CD14-positive monocyte (primary cell): ENCODE measurements at regions not wholly inside any gene's neighbourhood (a gene's known extent, or its start where the extent isn't known, plus 50 kb on each side); places are given as distances from the start of the nearest gene placed in this dataset.

Source experiments
- DNase-seq, 3 donors: peaks; one replicate each; pipeline ENCODE4 v3.0.0-alpha.2; 2011 to 2022
- H2AFZ ChIP-seq: 2 replicates; pipeline ENCODE4 v1.6.0; 2012; ENCODE audit warnings: mild to moderate bottlenecking, low read depth, low read length, inconsistent platforms; ENCODE audit not compliant: insufficient read depth, poor library complexity, severe bottlenecking
- H3K27ac ChIP-seq, 2 donors: 1 replicate in 1 of 2; 2 replicates in 1 of 2; pipeline ENCODE4 v1.5.1; 2012 to 2013; ENCODE audit warnings: low read length in 2 of 2, control low read depth in 1 of 2, inconsistent platforms in 1 of 2, low read depth in 1 of 2, mild to moderate bottlenecking in 1 of 2
- H3K27me3 ChIP-seq, 2 donors: one replicate each; pipeline versions ENCODE4 v1.6.0 to v1.6.1; 2011 to 2013; ENCODE audit warnings: low read length in 2 of 2; ENCODE audit not compliant: control insufficient read depth in 2 of 2, insufficient read depth in 2 of 2
- H3K36me3 ChIP-seq, 2 donors: replicated peaks in 1 of 2; 1 replicate in 1 of 2; 2 replicates in 1 of 2; pipeline versions ENCODE4 v1.5.1 to v1.6.1; 2012 to 2013; ENCODE audit warnings: low read length in 2 of 2, control low read depth in 1 of 2, inconsistent platforms in 1 of 2, mild to moderate bottlenecking in 1 of 2; ENCODE audit not compliant: insufficient read depth in 2 of 2, control insufficient read depth in 1 of 2
- H3K4me1 ChIP-seq, 2 donors: 1 replicate in 1 of 2; 2 replicates in 1 of 2; pipeline versions ENCODE4 v1.5.1 to v1.6.1; 2012 to 2013; ENCODE audit warnings: low read length in 2 of 2, control low read depth in 1 of 2, inconsistent platforms in 1 of 2, mild to moderate bottlenecking in 1 of 2, moderate library complexity in 1 of 2; ENCODE audit not compliant: insufficient read depth in 2 of 2, control insufficient read depth in 1 of 2
- H3K4me2 ChIP-seq: replicated peaks from 2 replicates; pipeline ENCODE3; 2012; ENCODE audit warnings: low read length, moderate library complexity, mild to moderate bottlenecking; ENCODE audit not compliant: poor library complexity, severe bottlenecking; ENCODE audit errors: extremely low read depth
- H3K4me3 ChIP-seq, 3 experiments: fragments of 200-600 bp in 1 of 3; sonication (generic) in 1 of 3; replicated peaks in 1 of 3; 1 replicate in 2 of 3; 2 replicates in 1 of 3; pipeline ENCODE4 v1.5.1; 2011 to 2013; ENCODE audit warnings: low read length in 3 of 3, mild to moderate bottlenecking in 3 of 3, control low read depth in 2 of 3, low read depth in 2 of 3, inconsistent platforms in 1 of 3, moderate library complexity in 1 of 3
- H3K79me2 ChIP-seq: 2 replicates; pipeline ENCODE4 v1.6.0; 2012; ENCODE audit warnings: mild to moderate bottlenecking, control low read depth, inconsistent platforms, low read length, moderate library complexity; ENCODE audit not compliant: insufficient read depth
- H3K9ac ChIP-seq: 2 replicates; pipeline ENCODE4 v1.6.0; 2017; ENCODE audit warnings: low read length, mild to moderate bottlenecking; ENCODE audit not compliant: insufficient read depth, poor library complexity, severe bottlenecking
- H3K9me3 ChIP-seq, 2 donors: replicated peaks in 1 of 2; 1 replicate in 1 of 2; 2 replicates in 1 of 2; pipeline versions ENCODE4 v1.5.1 to v1.6.1; 2012 to 2013; ENCODE audit warnings: low read length in 2 of 2, control low read depth in 1 of 2; ENCODE audit not compliant: control insufficient read depth in 1 of 2, insufficient read depth in 1 of 2
- H4K20me1 ChIP-seq: 2 replicates; pipeline ENCODE4 v1.6.0; 2012; ENCODE audit warnings: mild to moderate bottlenecking, low read length, control low read depth, moderate library complexity; ENCODE audit not compliant: insufficient read depth
- H3K27ac Mint-ChIP-seq, 7 donors: one replicate each; pipeline ENCODE4 v1.8.0; 2020; ENCODE audit warnings: mild to moderate bottlenecking in 7 of 7, mixed read lengths in 7 of 7, moderate library complexity in 6 of 7, inconsistent platforms in 2 of 7
- H3K27me3 Mint-ChIP-seq, 3 donors: one replicate each; pipeline ENCODE4 v1.8.0; 2021 to 2022; ENCODE audit warnings: low read depth in 3 of 3, mild to moderate bottlenecking in 3 of 3, mixed read lengths in 3 of 3, moderate library complexity in 3 of 3, inconsistent platforms in 1 of 3
- H3K36me3 Mint-ChIP-seq, 2 donors: one replicate each; pipeline ENCODE4 v1.8.0; 2020; ENCODE audit warnings: mixed read lengths in 2 of 2, inconsistent platforms in 1 of 2, mild to moderate bottlenecking in 1 of 2
- H3K4me1 Mint-ChIP-seq: one replicate; pipeline ENCODE4 v1.8.0; 2020; ENCODE audit warnings: mild to moderate bottlenecking, mixed read lengths
- H3K4me3 Mint-ChIP-seq, 2 donors: one replicate each; pipeline ENCODE4 v1.8.0; 2020; ENCODE audit warnings: mild to moderate bottlenecking in 2 of 2, mixed read lengths in 2 of 2, moderate library complexity in 1 of 2
- H3K9me3 Mint-ChIP-seq, 7 donors: one replicate each; pipeline ENCODE4 v1.8.0; 2020 to 2022; ENCODE audit warnings: mixed read lengths in 7 of 7, mild to moderate bottlenecking in 6 of 7, moderate library complexity in 6 of 7, inconsistent platforms in 2 of 7
- WGBS: methylation state at CpG from one replicate; pipeline ENCODE4 v1.1.5; 2013; ENCODE audit warnings: missing lambda C conversion rate; ENCODE audit not compliant: insufficient coverage; 5-methylcytosine and 5-hydroxymethylcytosine counted together
- intact Hi-C, 2 donors: fragments of 100-400 bp; cut with micrococcal nuclease; formaldehyde crosslinking; loops; one replicate each; pipeline versions ENCODE4 v1.15.0 to v1.15.1; 2023
- TF ChIP-seq, protein P1 (sequence below): fragments of 200-600 bp; IDR thresholded peaks from one replicate; pipeline ENCODE4 v1.8.0; 2022; ENCODE audit warnings: antibody characterized with exemption, mild to moderate bottlenecking

DNA sequence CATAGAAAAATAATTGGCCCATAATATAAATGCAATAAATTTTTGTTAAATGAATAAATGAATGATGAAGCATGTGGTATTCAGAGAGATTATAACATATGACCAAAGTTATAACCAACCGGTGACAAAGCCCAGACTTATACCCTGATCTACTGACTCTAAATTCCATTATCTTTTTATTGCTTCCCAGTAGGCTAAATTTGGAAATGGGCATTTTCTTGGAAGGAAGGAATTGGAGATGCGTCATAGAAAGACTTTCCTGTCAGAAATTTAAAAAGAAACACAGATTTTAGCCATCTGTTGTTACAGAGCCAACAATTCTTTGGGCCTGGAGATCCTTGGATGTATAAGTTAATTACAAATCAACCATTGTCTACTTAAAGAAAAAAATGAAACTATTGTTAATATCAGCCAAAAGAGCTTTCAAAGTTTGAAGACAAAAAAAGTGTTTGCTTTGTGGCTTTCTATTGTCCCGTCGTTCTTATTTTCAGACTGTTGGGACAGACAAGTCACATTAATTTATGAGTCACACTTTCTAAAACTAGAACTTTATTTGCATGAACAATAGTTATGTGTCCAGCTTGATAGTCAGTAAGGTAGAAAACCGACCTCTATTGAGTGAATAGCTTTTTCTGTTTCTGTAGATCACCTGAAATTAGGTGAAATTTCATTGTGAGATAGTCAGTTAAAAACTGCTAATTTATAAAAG lies 428.7 kb downstream of the GABRG2 start:
- Histone ChIP-seq H3K4me2 (no peak overlapping the region), H3K79me2 (no peaks in the 10 kb centered on the region), H3K4me3 (no peak overlapping the region), H3K4me1 (no peaks in the 10 kb centered on the region), H2AFZ (no peak overlapping the region), H3K27ac (no peak overlapping the region), H3K27me3 (no peaks in the 10 kb centered on the region), H3K9ac (no peak overlapping the region), H4K20me1 (no peaks in the 10 kb centered on the region), H3K36me3 (no peaks in the 10 kb centered on the region), H3K9me3 (peaks cover 0 to 6% of the 10 kb centered on the region in 2 donors)
- H3K9me3 Mint-ChIP-seq, result peaks cover 0 to 3% (median 2%) of the 10 kb centered on the region in 7 donors
- DNase-seq, result no peak
- no peak overlapping the region for H3K4me3 Mint-ChIP-seq
- no peaks in the 10 kb centered on the region for H3K36me3 Mint-ChIP-seq
- intact Hi-C loops, result no loop called here
- no peaks in the 10 kb centered on the region for H3K27me3 Mint-ChIP-seq
- no peak overlapping the region for H3K27ac Mint-ChIP-seq
- no CpG with 5 or more reads among the region's 5 CpGs for WGBS
- TF ChIP-seq, protein P1, sequence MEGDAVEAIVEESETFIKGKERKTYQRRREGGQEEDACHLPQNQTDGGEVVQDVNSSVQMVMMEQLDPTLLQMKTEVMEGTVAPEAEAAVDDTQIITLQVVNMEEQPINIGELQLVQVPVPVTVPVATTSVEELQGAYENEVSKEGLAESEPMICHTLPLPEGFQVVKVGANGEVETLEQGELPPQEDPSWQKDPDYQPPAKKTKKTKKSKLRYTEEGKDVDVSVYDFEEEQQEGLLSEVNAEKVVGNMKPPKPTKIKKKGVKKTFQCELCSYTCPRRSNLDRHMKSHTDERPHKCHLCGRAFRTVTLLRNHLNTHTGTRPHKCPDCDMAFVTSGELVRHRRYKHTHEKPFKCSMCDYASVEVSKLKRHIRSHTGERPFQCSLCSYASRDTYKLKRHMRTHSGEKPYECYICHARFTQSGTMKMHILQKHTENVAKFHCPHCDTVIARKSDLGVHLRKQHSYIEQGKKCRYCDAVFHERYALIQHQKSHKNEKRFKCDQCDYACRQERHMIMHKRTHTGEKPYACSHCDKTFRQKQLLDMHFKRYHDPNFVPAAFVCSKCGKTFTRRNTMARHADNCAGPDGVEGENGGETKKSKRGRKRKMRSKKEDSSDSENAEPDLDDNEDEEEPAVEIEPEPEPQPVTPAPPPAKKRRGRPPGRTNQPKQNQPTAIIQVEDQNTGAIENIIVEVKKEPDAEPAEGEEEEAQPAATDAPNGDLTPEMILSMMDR, result no peak
- H3K4me1 Mint-ChIP-seq, result no peaks in the 10 kb centered on the region

DNA sequence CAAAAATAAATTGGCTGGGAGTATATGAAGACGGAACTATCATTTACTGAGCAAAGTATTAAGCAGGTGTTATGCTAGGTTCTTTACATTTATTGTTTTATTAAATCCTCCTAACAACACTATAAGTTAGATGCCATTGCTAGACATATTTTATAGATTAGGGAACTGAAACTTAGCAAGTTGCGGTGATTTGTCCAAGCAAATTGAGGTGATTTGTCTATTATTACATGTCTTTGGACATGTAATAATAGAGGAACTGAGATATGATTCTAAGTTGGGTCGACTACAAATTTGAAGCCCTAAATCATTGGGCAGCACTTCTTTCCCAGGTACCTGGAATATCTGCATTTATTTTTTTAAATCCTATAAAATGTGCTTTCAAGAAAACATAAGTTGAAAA lies 429.9 kb downstream of the GABRG2 start:
- H3K36me3 Mint-ChIP-seq, result no peaks in the 10 kb centered on the region
- H3K27ac Mint-ChIP-seq, result no peak overlapping the region
- intact Hi-C loops, result no loop called here

More for the DNA sequence above, 429.9 kb downstream of the GABRG2 start:
- Histone ChIP-seq H3K4me3 (no peak overlapping the region), H3K9ac (no peak overlapping the region), H3K36me3 (no peaks in the 10 kb centered on the region), H3K79me2 (no peaks in the 10 kb centered on the region), H4K20me1 (no peaks in the 10 kb centered on the region), H2AFZ (no peak overlapping the region), H3K4me2 (no peak overlapping the region), H3K27me3 (no peaks in the 10 kb centered on the region), H3K27ac (no peak overlapping the region), H3K4me1 (no peaks in the 10 kb centered on the region), H3K9me3 (peaks cover 0 to 6% of the 10 kb centered on the region in 2 donors)
- Mint-ChIP-seq H3K27me3 (no peaks in the 10 kb centered on the region), H3K4me1 (no peaks in the 10 kb centered on the region), H3K9me3 (peaks cover 0 to 3% (median 2%) of the 10 kb centered on the region in 7 donors), H3K4me3 (no peak overlapping the region)
- DNase-seq, result no peak
- 100% methylated on average over 1 of the region's 3 CpGs for WGBS
- TF ChIP-seq, protein P1, result no peak
